HG02973 (cell line): ENCODE measurements at regions not wholly inside any gene's neighbourhood (a gene's known extent, or its start where the extent isn't known, plus 50 kb on each side); places are given as distances from the start of the nearest gene placed in this dataset.

Source experiments
- ATAC-seq: cut with Tn5 transposase; IDR thresholded peaks from one replicate; pipeline ENCODE4 v1.9.1; 2021; ENCODE audit warnings: moderate library complexity; ENCODE audit not compliant: unreplicated experiment

GRCh38 chr9:90105773-90106172, 501.0 kb downstream of the GADD45G start:
- ATAC-seq, result no peak

GRCh38 chr9:90107040-90107725, 502.4 kb downstream of the GADD45G start:
- ATAC-seq, result no peak

DNA sequence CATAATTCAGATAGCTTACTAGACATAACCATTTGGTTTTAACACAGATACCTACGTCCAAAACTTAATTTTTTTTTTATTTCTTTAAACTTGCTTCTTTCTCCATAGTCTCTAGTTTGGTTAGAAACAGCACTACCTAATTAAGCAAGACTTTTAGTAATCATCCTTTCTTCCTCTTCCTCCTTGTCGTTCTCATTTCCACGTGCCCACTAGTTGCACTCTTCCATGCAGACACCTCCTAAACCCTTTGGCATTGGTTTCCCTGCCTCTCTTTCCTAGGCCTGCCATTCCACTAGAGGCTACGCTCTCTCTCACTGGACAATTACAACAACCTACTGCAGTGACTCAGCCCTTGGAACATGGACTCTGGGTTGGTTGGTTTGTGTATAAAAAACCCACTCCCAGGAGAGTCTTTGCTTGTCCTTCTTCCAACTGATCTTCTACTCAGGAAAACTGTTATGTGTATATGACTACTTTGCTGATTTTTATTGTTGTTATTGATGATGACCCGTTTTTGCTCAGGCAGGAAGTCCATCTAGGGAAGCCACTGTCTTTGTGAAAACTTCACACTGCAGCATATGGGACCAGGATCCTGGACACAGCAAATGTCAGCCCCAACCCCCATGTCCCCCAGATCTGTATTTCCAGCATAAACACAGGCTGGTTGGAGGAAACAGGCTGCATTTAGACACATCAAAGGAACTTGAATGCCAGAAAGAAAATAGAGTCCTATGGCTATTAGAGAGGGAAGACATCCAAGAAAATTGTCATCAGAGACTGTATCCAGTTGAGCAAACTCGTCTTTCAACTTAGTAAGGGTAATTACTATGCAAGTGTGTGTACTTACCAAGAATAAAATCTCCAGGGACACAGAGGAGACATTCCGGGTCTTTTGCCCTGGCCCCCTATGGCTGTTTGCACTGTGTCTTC, 503.2 kb downstream of the GADD45G start:
- no peak for ATAC-seq

DNA sequence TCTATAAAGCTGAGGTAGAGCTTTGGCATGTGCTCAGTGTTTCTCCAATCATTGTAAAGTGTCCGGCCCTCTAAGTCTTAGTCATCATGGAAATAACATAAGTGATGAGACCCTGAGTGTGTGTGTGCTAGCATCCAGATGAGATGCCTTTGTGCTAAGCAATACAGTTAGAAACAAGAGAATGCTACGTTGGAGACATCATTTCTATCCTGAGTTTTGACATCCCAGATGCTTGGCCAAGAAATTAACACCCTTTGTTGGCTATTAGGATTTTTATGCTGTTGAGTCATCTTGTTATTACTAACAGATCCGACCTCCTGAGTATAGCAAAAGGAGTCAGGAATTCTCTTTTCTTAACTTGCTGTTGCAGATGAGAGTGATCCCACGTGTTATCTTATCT, 508.0 kb downstream of the GADD45G start:
- no peak for ATAC-seq

GRCh38 chr9:90114641-90115425, 510.0 kb downstream of the GADD45G start:
- ATAC-seq, result no peak

GRCh38 chr9:90121762-90122161, 517.0 kb downstream of the GADD45G start:
- ATAC-seq, result no peak

DNA sequence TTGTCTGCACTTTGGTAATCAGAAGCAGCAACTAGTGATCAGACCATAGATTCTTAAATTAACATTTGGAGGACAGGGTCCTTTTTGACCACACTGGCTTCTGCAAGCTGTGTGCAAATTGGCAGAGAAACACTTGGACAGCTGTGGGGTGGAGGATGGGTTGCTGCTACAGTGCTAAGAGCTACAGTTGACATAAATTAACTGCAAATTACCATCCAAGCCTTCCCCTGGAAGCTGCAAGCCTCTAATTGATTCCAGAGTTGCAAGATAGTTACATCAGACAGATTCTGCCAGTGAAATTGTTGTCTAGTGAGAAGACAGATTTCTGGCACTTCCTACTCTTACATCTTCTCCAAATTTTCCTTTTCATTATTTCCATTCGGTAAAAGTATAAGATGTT, 517.7 kb downstream of the DIRAS2 start:
- no peak for ATAC-seq

DNA sequence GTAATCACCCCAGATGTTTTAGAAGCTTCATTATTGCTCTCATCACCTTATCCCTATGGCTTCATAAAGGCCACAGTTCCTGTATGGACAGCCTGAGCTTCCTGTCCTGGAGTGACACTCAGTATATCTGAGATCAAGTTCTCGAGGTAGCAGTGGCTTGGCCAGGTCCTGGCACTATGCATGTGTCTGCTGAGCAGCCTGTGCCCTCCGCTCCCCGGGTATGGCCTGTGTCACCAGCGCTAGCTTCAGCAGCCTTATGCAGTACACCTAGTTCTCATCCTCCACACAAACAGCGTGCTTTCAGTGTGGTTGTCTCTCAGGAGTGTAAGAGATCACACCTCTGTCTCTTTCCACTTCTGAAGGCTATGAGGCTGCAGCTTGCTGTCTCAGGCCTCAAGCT, 514.7 kb downstream of the DIRAS2 start:
- ATAC-seq, result no peak

- ATAC-seq, result no peak
Measured at GRCh38 chr9:90128587-90129190, 513.9 kb downstream of the DIRAS2 start.

DNA sequence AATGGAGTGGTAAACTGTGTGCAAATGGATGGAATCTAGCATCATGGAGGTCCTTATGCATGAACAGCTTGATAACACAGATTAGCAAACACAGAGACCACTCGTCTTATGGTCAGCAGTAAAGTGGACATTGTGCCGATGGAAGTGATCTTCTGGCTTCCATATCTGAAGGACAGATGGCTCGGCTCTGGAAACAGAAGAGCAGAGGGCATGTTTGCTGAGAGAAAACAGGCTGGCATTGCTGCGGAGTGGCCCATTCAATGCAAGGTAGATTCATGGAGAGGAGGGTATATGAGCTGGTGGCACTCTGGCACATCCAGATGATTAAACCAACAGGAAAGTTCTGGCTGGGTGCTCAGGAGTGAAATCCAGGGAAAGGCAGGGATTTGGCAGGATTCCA, 513.2 kb downstream of the DIRAS2 start:
- ATAC-seq, result no peak

GRCh38 chr9:90131568-90131967, 511.1 kb downstream of the DIRAS2 start:
- ATAC-seq, result no peak

- ATAC-seq, result no peak
Measured at GRCh38 chr9:90132866-90133265, 509.8 kb downstream of the DIRAS2 start.

GRCh38 chr9:90137801-90138200, 504.8 kb downstream of the DIRAS2 start:
- no peak for ATAC-seq

- no peak for ATAC-seq
Measured at GRCh38 chr9:90140131-90140818, 502.3 kb downstream of the DIRAS2 start.

DNA sequence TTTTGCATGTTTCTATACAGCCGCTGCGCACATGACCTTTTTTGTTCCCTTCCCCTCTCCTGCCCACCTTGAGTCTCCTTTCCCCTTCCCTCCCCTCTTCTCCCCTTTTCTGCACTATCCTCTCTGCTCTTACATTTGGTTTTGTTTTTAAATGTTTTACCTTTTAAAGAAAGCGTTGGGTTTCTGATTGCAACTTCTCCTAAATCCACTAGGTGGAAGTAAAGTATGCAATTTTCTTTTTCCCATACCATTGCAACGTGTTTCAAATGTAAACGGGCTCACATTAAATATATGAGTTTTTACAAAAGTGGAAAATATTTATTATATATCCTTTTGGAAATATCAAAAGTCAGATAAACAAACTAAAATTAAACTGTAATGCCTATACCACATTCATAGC, 500.9 kb downstream of the DIRAS2 start:
- no peak for ATAC-seq

DNA sequence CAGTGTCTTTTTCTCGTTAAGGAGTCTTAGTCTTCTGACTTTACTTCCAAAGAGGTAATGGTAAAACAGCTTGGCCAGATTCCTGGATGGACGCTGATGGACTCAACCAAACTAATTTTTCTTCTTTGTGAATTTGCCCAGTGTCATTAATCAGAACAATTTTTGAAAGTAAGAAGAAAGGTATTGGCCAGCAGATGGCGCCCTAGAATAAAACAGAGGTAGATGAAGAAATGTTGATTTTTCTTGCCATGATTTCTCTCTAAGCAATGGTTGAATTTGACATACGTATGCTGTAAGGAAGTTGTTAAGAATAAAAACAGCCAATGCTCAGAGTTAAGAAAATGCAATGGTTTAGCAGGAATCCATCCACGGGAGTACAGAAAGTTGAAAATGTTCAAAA, 500.0 kb downstream of the DIRAS2 start:
- no peak for ATAC-seq

DNA sequence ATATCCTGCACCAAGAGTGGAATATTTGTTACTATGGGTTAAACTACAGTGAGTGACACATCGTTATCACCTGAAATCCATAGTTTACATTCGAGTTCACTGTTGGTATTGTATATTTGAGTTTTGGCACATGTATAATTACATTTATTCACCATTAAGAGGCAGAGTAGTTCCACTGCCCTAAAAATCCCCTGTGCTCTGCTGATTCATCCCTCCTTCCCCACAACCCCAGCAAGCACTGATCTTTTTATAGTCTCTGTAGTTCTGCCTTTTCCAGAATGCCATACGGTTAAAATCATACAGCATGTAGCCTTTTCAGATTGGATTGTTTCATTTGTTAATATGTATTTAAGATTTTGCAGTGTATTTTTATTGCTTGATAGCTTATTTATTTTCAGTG, 495.2 kb downstream of the DIRAS2 start:
- ATAC-seq, result no peak

GRCh38 chr9:90156318-90156717, 486.3 kb downstream of the DIRAS2 start:
- no peak for ATAC-seq

DNA sequence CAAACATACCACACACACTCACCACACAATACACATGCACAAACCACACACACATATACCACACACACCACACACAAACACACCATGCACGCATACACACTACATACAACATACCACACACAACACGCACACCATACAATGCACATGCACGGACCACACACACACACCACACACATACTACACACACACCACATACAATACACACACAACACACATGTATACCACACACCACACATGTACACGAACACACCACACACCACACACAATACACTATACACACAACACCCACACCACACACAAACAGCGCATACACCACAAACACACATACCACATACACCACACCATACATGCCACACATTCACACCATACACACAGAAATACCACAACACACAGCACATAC, 480.3 kb downstream of the DIRAS2 start:
- ATAC-seq, result no peak

- ATAC-seq, result no peak
Measured at GRCh38 chr9:90162819-90163218, 479.8 kb downstream of the DIRAS2 start.

- no peak for ATAC-seq
Measured at GRCh38 chr9:90165281-90165680, 477.3 kb downstream of the DIRAS2 start.
